Neural crest cell (in vitro differentiated cells): ENCODE measurements at regions not wholly inside any gene's neighbourhood (a gene's known extent, or its start where the extent isn't known, plus 50 kb on each side); places are given as distances from the start of the nearest gene placed in this dataset.

Experiments used
- DNase-seq: peaks from one replicate; pipeline ENCODE4 v3.0.0; 2021; ENCODE audit warnings: low read depth, mixed read lengths, low spot score
- H3K27ac Mint-ChIP-seq: one replicate; pipeline ENCODE4 v1.8.0; 2021; ENCODE audit warnings: mild to moderate bottlenecking, mixed read lengths; ENCODE audit not compliant: unreplicated experiment
- H3K27me3 Mint-ChIP-seq: 2 replicates; pipeline ENCODE4 v1.8.0; 2021; ENCODE audit warnings: low read depth, mild to moderate bottlenecking, mixed read lengths
- H3K36me3 Mint-ChIP-seq: 2 replicates; pipeline ENCODE4 v1.8.0; 2021; ENCODE audit warnings: low read depth, mild to moderate bottlenecking, mixed read lengths
- H3K4me1 Mint-ChIP-seq: 2 replicates; pipeline ENCODE4 v1.8.0; 2021; ENCODE audit warnings: mixed read lengths
- H3K4me3 Mint-ChIP-seq: one replicate; pipeline ENCODE4 v1.8.0; 2021; ENCODE audit warnings: mild to moderate bottlenecking, mixed read lengths
- H3K9me3 Mint-ChIP-seq: 2 replicates; pipeline ENCODE4 v1.8.0; 2021; ENCODE audit warnings: mixed read lengths
- CTCF ChIP-seq: fragments of 200-600 bp; sonication (generic); conservative IDR thresholded peaks from 2 replicates; pipeline ENCODE4 v1.5.0; 2021; ENCODE audit warnings: antibody characterized with exemption, mild to moderate bottlenecking

GRCh38 chr3:182349951-182350517 is 443.3 kb upstream of the ATP11B start:
- TF ChIP-seq CTCF: no peak
- Mint-ChIP-seq H3K27ac (no peak overlapping the region), H3K27me3 (no peaks in the 10 kb centered on the region), H3K36me3 (no peaks in the 10 kb centered on the region), H3K4me3 (no peak overlapping the region), H3K4me1 (no peaks in the 10 kb centered on the region), H3K9me3 (no peaks in the 10 kb centered on the region)
- no peak for DNase-seq

GRCh38 chr3:182357928-182358327 is 435.4 kb upstream of the ATP11B start:
- DNase-seq: no peak
- H3K4me3 Mint-ChIP-seq: no peak overlapping the region
- no peaks in the 10 kb centered on the region for H3K27me3 Mint-ChIP-seq
- peaks cover 2% of the 10 kb centered on the region for H3K9me3 Mint-ChIP-seq
- H3K36me3 Mint-ChIP-seq: no peaks in the 10 kb centered on the region
- H3K4me1 Mint-ChIP-seq: peaks cover 8% of the 10 kb centered on the region
- TF ChIP-seq CTCF: no peak
- no peak overlapping the region for H3K27ac Mint-ChIP-seq

DNA sequence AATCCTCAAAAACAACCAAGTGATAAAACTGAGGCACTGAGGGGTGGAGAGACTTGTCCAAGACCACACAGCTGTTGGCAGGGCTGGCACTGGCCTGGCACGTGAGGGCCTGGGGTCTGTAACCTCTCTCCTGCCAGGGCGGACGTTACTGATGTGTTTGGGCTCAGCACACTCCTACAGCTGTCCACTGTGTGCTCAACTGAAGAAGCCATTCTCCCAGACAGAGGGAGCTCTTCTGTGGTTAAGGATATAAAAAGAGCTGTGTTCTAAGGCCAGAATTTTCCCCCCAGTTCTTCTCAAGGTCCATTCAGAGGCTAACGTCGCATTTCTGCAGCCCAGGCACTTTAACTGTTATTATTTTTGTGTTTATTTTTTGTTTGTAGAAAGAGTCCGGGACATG is 429.0 kb upstream of the ATP11B start:
- no peak for DNase-seq
- H3K9me3 Mint-ChIP-seq: peaks cover 4% of the 10 kb centered on the region
- no peaks in the 10 kb centered on the region for H3K27me3 Mint-ChIP-seq
- no peak for TF ChIP-seq CTCF
- peaks cover 21% of the 10 kb centered on the region for H3K4me1 Mint-ChIP-seq
- no peak overlapping the region for H3K27ac Mint-ChIP-seq
- no peaks in the 10 kb centered on the region for H3K36me3 Mint-ChIP-seq
- no peak overlapping the region for H3K4me3 Mint-ChIP-seq

GRCh38 chr3:182364723-182365650 is 428.3 kb upstream of the ATP11B start:
- no peaks in the 10 kb centered on the region for H3K27me3 Mint-ChIP-seq
- H3K4me1 Mint-ChIP-seq: peaks cover 21% of the 10 kb centered on the region
- H3K27ac Mint-ChIP-seq: peak overlapping the region; percentile 48
- H3K4me3 Mint-ChIP-seq: no peak overlapping the region
- no peak for TF ChIP-seq CTCF
- no peak for DNase-seq
- H3K9me3 Mint-ChIP-seq: peaks cover 4% of the 10 kb centered on the region
- no peaks in the 10 kb centered on the region for H3K36me3 Mint-ChIP-seq

DNA sequence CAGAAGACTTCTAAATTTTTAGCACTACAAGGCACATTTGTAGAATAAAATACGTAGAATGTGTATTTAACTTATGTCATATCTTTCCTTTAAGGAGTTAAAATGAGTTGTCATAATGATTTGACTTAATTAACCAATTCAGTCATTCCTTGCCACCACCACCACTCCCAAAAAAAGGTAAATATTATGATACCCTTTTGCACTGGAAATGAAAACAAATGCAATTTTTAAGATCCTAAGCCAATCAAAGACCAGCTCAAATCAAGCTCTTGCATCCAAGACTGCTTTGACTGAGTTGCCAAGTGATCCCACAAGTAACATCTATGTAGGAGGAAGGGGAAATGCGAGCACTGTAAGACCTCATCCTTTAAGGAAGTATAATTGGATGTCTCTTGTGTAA is 426.6 kb upstream of the ATP11B start:
- no peak for DNase-seq
- Mint-ChIP-seq H3K27ac (no peak overlapping the region), H3K9me3 (peaks cover 4% of the 10 kb centered on the region), H3K27me3 (no peaks in the 10 kb centered on the region), H3K4me3 (no peak overlapping the region), H3K4me1 (peaks cover 21% of the 10 kb centered on the region), H3K36me3 (no peaks in the 10 kb centered on the region)
- TF ChIP-seq CTCF: no peak
